GM19239 (cell line): ENCODE measurements at regions not wholly inside any gene's neighbourhood (a gene's known extent, or its start where the extent isn't known, plus 50 kb on each side); places are given as distances from the start of the nearest gene placed in this dataset.
A peak's percentile ranks its signal among the peaks of the same experiment; 100 is the strongest.
"Not testable (repeated sequence)": the region's sequence is repeated elsewhere in the genome, so short reads cannot be mapped to it uniquely, and the experiment has no call there.

Source experiments
- DNase-seq: peaks from one replicate; pipeline ENCODE4 v3.0.0; 2011; ENCODE audit warnings: low spot score; ENCODE audit not compliant: insufficient read length
- FAIRE-seq: peaks from 2 replicates; lab custom pipeline; 2011; peaks lifted over from hg19 to GRCh38; lab: Jason Lieb, UNC

DNA sequence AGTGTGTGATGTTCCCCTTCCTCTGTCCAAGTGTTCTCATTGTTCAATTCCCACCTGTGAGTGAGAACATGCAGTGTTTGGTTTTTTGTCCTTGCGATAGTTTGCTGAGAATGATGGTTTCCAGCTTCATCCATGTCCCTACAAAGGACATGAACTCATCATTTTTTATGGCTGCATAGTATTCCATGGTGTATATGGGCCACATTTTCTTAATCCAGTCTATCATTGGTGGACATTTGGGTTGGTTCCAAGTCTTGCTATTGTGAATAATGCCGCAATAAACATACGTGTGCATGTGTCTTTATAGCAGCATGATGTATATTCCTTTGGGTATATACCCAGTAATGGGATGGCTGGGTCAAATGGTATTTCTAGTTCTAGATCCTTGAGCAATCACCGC is 134.5 kb upstream of the SVIL start:
- not testable (repeated sequence) for FAIRE-seq, DNase-seq

DNA sequence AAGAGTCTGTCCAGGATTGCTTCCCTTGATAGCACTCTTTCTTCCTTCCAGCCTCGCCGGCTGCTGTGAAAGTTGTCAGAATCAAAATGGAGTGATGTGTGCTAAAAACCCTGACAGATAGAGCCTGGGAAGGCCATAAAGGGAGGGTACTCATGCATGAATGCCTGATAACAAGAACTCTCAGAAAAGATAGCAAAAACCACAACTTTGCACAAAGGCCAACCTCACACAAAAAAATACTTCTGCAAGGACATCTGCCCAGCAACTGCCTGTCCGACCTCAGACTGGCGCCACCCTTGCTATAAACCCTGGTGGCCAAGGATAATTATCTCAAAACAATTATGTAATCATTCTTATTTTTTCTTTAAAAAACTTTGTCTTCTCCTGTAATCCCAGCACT is 133.2 kb upstream of the SVIL start:
- no peak for FAIRE-seq
- DNase-seq, result no peak

DNA sequence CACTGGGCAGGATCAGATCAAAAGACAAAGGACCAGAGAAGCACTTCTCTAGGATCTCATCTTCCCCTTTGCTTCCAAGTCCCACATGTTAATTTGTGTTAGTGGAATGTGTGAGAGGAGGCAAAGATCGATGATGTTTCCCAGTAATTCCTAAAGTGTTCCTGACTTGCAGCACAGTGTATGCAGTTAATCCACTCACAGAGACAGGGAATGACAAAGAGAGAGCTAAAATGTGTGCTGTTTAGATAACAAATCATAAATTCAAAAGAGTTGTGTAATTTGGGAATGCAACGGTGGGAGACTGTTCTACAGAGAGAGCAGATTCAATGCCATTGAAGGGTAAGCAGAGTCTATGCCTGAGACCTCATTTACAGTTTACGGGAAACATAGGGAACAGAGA is 132.0 kb upstream of the SVIL start:
- no peak for FAIRE-seq

DNA sequence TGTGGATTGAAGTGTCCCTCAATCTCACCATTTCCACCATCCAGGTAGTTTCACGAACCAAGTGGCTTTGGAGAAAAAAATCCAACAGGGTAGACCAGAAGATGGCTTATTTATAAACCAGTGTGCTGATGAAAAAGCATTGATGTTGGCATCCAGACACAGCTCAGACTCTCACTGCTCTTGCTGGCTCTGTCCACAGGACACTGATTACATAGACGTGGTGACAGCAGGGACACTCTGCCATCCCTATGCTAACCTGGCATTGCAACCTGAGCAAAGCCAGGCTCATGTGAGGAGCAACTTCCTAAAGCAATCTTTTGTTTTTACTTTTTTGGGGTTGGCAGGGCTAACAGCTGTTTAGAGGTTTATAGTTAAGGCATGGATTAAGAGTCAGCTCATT is 130.6 kb upstream of the SVIL start:
- peak; percentile 21 for FAIRE-seq
- no peak for DNase-seq

More for the DNA sequence above, 132.0 kb upstream of the SVIL start:
- no peak for DNase-seq

DNA sequence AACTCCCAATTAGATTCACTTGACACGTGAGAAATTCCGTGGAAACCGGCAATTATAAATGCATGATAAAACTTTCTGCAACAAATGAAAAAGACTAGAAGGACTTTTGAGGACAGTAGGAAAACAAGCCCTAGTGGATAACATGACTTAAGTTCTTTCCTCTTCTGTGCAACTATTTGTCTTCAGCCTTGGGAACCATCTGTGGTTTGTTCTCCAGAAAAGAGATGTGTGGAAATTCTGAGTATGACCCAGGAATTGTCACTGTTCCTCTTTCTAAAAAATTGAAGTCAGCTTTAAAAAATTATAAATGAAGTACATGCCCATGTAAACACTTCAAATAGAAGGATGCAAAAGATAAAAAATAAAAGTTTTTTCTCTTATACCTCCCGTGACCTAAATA is 128.6 kb upstream of the SVIL start:
- DNase-seq (no peak), FAIRE-seq (no peak)

DNA sequence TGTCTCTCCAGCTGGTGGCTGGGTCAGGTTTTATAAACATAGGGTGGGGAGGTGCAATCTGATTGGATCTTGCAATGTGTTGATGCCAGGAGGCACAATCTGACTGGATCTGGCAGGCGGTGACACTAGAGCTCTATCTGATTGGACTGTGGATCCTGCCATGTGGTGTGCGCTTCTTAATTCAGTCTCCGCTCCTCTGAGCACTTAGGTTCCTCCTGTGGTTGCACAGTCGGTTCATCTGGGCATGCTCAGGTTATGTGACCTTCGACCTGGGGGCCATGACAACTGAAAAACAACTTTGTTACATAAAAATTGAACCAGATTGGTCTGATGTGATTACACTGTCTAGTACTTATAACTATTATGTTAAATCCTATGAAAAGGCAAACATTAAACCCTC is 127.1 kb upstream of the SVIL start:
- FAIRE-seq (no peak), DNase-seq (no peak)

DNA sequence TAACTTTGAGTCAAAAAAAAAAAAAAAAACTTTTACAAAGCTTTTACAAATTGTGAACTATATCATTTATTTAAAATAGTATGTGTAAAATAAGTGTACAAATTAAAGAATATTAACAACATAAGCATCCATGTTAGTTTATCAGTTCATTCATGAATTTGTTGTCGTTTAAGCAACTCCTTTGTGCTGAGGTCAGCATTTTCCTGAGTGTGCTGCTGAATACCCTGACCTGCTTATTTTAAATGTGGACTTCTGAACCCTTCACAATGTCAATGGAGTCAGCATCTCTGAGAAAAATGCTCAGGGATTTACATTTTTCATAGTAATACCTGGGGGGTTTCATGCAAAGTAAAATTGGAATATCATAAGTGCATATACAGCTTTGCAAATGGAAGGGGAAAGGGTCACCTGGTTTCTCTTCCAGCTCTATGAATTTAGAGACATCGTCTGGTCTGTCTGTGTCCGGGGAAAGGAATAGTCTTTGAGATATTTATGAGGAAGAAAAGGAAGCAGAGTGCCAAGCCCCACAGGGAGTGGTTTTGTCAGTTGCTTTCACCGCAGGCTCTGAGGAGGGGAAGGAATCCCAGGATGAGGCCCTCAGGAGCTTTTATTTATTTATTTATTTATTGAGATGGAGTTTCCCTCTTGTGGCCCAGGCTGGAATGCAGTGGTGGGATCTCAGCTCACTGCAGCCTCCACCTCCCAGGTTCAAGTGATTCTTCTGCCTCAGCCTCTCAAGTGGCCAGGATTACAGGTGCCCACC is 125.5 kb upstream of the SVIL start:
- DNase-seq (no peak), FAIRE-seq (no peak)

DNA sequence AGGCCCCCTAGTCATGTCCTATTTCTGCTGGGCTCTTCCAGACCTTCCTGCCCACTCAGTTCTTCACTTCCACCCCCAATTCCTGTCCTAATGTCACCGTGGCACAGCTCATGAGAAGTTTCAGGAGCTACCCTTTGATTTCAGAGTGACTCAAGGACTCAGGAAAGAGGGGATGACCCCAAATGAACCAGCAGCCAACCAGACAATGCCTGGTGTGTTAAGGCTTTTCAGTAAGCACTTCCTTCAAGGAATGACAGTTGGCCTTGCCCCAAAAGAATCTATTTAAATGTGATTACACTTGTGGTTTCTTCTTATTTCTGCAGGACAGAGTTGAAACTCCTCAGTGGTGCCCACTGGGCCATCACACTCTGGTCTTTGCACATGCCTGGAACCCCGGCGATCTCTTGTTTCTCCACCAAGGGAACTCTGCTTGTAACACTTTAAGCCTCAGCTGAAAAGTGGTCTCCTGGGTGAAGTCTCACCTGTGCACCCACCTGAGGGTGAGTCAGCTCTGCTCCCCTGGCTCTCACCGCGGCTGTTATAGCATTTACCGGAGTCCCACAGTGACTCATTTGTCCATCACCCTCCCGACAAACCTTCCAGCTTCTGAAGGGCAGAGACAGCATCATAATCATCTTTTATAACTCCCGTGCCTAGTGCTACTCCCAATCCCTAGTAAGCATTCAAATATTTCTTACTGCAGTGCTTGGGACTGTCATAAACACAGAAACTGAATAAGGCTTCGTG is 123.0 kb upstream of the SVIL start:
- FAIRE-seq, result no peak
- no peak for DNase-seq

DNA sequence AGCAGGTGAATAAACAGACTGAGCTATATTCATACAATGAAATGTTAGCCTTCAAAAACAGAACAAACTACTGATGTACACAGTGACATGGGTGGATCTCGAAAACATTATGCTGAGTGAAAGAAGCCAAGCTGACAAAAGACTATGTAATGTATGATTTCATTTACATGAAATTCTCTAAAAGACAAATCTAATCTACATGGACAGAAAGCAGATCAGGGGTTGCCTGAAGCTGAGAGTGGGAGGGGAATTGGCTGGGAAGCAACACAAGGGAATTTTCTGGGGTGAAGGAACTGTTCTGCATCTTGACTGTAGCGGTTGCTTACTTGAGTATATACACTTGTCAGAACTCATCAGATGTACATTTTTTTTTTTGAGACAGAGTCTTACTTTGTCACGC is 121.7 kb upstream of the SVIL start:
- FAIRE-seq, result no peak
- DNase-seq, result no peak

DNA sequence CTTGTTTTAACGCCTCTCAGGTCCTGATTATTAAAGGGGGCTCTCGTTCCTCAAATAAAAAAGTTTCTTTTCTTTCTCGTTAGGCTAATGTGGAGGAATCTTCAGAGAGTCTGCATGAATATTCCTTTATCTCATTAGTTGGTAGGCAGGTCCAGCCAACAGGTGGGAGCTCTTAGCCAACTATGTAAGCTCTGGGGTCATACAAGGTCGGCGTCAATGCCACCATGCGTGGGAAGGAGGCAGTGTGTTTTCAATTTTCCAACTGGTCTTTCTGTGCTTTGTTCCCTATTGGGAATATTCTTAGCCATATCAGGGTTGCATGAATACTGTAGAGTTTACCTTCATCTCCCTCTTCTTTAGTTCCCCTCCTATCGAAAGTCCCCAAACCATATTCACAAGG is 118.5 kb upstream of the SVIL start:
- FAIRE-seq, result no peak
- no peak for DNase-seq

DNA sequence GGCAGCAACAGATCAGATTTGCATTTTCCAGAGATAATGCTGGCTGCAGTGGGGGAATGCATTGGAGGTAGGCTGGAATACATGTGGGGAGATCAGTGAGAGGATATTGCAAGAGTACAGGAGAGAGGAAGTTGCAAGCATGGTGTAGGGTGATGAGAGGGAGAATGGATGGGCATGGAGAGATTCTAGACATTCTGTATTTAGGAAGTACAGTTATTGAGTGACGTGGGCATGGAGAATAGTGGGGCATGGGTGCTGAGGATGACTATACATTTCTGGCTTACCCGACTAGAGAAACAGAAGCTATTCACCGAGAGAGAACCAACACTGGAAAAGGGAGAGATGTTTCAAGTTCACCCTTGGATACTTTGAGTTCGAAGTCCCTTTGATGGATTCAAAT is 116.9 kb upstream of the SVIL start:
- DNase-seq (no peak), FAIRE-seq (no peak)

DNA sequence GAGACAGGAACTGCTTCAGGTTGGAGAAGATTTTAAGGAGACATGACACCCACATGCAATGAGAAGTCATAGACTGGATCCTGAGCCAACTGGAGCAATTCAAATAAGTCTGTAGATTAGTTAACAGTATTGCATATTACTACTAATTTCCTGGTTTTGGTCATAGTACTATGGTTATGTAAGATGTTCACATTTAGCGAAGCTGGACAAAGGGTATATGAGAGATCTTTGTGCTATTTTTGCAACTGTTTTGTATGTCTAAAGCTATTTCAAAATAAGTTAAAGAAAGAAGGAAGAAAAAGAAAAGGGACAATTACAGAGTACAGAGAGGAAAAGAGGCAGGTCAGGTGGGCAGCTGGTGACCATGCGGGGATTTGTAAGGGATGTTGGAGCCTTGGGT is 116.5 kb upstream of the SVIL start:
- DNase-seq (no peak), FAIRE-seq (no peak)

DNA sequence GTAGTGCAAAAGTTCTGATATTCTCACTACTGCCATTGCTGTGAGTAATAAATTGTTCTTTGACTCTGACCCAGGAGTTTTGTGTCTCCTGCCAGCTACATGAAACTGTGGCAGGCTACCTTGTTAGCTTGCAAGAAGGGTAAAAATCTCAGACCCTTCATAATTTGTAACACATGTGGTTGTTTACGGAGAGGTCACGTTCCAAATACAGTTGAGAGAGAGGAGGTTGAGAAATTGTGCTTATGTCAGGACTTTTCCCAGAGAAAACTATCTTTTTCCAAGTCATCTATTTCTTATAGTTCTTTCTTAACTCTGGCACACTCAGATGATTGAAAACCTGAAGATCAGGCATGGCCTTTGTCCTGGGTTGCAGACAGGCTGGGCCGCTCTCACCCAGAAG is 114.4 kb upstream of the SVIL start:
- FAIRE-seq, result no peak
- DNase-seq, result no peak

DNA sequence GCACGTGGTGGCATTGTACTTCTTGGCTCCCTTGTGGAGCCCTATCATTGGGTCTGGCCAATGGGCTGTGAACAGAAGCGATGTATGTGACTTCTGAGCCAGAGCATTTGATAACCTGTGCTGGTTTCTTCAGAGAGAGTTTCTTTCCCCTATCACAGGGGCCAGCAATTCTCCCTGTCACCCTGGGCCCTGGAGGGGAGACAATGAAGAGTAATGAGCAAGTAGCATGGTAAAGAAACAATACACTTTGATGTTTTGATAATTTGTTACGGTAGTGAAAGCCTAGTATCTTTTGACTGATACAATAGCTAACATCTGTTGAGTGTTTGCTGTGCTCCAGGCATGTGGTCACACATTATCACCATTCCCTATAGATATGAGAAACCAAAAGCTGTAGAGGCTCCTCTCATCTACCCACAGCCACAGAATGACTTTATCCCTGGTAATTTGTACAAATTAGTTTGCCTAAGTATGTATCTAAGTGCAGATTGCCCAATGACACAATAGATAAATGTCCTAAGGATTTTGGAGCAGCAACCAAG is 113.4 kb upstream of the SVIL start:
- DNase-seq (no peak), FAIRE-seq (no peak)

DNA sequence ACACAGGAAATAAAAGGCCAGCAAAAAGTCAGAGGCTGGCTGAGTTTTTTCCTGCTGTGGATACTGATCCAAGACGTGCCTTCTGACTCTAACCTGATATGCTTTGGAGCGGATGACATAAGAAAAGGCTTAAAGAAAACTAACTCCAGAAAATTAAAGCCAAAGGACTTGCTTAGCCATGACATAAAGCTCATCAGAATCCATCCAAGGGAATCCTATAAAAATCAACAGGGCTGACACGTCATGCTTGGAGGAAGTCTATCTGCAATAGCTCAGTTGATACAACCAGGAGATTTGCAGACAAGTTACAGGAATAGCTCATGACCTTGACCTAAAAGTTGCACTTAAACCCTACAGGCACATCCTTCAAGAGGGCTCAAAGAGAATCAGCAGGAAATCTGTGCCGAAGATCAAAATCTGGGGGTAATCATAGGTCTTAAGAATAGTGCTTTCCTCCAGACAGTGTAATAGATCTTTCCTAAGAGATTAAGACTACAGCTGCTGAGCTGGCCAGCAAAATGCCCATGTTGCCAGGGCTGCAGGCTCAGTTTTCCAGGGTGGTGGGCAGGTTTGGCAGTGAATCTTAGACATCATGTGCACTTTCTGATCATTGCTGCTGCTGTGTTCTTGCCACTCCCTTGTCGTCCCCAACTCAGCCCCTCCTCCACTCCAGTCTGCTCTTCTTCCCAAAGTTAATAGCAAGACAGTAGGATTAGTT is 111.5 kb upstream of the SVIL start:
- no peak for FAIRE-seq
- DNase-seq, result no peak

DNA sequence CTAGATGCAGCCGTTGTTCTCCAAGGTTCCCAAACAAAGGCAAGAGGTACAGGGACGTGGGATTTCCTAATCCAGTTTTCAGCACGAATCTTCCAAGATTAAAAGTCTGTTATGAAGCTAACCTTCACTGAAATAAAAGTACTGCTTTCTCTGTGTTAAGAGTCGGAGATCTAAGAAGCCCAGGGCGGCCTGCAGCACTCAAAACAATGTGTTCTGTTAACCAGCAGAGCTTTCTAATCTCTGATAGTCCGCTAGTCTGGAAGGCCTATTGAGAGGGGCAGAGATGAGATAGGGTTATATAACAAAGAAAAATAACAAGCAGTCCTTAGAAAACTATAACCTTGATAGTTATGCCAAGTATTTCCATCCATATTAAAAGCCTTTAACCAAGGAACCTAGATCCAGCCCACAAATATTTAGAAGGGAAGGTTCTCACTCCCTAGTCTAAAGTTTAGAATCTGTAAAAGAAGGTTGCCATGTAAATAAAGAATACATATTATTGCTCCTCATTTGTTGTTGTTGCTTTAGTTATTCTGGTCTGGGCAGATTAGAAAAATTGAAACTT is 106.3 kb upstream of the SVIL start:
- FAIRE-seq, result no peak
- no peak for DNase-seq

DNA sequence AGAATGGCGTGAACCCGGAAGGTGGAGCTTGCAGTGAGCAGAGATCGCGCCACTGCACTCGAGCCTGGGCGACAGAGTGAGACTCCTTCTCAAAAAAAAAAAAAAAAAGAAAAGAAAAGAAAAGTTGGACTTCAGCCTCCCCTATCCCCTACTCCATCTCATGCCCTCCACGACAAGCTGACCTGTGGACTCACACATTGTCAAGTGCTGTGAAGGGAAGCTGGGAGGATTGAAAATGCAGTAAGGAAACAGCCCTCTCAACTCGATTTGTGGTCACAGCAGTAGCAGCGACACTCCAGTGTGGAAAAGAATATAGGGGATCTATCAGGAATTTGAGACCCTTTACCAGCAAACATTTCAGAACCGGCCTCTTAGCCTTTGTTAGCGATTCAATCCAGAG is 103.6 kb upstream of the SVIL start:
- FAIRE-seq, result no peak

DNA sequence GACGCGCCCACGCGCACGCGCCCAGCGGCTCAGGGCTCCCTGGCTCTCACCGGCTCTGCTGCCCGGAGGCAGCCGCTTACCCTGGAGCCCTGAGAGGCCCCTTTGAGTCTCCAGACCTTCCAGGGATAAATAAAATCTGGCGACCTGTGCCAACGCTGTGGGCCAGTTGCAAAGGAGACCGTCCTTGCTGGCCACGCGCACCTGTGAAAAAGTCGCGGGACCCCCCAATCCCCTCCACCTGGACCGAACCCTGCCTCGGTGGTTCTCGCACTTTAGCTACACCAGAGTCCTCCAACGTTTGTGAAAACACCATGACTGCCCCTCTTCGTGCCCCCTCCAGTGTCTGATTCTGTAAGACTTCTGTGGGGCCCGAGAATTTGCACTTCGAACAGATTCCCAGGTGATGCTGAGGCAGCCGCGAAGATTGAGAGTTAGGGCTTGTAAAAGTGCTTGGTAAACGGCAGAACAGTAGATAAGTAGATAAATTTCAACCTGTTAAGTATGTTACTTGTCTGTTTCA is 102.4 kb upstream of the SVIL start:
- FAIRE-seq, result no peak
- DNase-seq, result no peak

More for the DNA sequence above, 103.6 kb upstream of the SVIL start:
- DNase-seq, result no peak

DNA sequence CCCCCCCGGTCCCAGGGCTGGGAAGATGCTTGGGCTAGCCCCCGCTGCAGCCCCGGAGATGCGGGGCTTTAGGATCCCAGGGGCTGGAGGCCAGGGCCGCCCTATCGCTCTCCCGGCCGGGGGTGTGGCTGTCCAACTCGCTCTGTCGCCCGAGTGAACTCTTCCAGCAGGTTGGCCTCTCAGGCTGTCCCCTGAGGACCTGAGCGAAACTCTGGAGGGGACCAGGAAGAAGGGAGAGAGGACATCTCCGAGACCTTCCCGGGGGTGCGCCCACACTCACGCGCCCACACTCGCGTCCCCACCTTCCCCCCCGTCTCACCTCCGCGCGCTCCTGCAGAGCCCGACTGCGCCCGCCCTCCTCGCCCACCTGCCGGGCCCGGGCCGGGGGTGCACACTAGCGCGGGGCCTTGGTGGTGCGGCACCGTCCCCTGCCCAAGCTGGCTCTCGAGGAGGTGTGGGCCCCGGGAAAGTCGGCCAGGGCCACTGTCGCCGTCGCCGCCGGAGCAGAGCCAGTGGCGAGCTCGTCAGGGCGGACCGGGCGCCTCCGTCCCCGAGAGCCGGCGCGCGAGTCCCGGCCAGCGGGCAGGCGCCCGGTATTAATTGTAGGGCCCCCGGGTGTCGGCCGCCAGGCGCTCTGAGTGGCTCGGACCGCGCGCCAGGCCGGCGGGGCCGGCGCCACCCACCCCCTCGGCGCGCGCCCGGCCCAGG is 101.7 kb upstream of the SVIL start:
- peak; percentile 27 for DNase-seq
- no peak for FAIRE-seq
